ENCODE measurements at regions not wholly inside any gene's neighbourhood (a gene's known extent, or its start where the extent isn't known, plus 50 kb on each side); places are given as distances from the start of the nearest gene placed in this dataset.

GRCh38 chr1:195158091-195158490 is 1450.1 kb downstream of the KCNT2 start:
- DNase-seq: no peak

GRCh38 chr1:195153107-195153506 is 1455.1 kb downstream of the KCNT2 start:
- no peak for DNase-seq

DNA sequence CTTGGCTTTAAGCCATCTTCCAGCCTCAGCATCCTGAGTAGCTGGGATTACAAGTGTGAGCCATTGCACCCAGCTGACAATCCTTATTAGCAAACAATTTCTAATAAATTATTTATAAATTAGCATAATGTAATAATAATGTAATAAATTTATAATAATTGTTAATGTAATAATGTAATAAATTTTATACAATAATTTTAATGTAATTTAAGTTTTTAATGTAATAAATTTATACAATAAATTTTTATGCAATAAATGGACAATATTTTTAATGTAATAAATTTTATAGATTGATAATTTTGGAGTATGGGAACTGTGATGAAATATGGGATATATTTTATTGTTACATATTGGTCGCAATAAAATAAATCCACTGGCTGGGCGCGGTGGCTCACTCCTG is 1457.5 kb downstream of the KCNT2 start:
- no peak for DNase-seq

DNA sequence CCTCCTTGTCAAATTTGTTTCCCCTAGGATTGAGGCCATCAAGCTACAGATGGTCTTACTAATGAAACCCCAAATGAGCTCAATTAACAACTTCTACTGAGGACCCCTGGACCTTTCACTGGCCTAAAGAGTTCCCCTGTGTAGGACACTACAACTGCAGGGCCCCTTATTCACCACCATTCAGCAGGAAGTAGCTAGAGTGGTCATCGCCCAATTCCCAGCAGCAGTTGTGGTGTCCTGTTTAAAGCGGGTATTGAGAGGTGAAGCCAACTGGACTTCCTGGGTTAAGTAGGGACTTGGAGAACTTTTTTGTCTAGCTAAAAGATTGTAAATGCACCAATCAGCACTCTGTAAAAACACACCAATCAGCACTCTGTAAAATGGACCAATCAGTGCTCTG is 1466.9 kb downstream of the KCNT2 start:
- no peak for DNase-seq

GRCh38 chr1:195130598-195130997 is 1477.6 kb downstream of the KCNT2 start:
- no peak for DNase-seq

DNA sequence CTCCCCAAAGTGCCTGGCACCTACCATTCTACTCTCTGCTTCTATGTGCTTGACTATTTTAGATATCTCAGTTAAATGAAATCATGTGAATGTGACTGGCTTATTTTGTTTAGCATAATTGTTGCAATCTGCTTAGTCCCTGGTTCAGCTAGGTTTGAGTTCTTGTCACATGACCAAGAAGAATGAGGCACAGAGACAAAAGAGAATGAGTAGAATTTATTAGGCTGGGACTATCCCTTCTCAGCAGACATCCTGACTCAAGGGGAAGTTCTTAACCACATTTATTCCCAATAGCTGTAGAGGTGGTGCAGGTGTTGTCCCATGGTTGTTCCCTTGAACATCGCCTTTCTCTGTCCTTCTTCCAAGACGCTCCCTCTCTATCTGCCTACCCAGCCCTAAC is 1485.7 kb downstream of the KCNT2 start:
- no peak for DNase-seq

- DNase-seq: no peak
Measured at GRCh38 chr1:195113471-195113870, 1494.8 kb downstream of the KCNT2 start.

DNA sequence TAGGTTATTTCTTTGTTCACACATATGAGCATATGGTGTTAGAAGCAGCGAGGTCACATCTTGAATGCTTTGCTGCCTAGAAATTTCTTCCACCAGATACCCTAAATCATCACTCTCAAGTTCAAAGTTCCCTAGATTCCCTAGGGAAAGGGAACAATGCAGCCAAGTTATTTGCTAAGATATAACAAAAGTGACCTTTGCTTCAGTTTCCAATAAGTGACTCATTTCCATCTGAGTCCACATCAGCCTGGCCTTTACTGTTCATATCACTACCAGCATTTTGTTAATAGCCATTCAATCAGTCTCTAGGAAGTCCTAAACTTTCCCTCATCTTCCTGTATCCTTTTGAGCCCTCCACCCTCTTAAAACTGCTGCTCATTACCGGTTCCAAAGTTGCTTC is 1502.5 kb downstream of the KCNT2 start:
- no peak for DNase-seq

DNA sequence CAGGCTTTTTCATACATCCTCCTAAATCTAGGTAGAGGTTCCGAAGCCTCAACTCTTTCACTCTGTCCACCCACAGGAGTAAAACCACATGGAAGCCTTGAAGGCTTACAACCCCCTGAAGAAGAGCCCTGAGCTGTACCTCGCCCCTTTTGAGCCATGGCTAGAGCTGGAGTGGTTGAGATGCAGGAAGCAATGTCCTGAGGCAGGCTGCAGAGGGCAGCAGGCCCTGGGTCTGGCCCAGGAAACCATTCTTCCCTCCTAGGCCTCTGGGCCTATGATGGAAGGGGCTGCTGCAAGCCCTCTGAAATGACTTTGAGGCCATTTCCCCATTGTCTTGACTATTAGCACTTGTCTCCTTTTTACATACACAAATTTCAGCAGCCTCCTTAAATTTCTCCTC is 1503.0 kb downstream of the KCNT2 start:
- no peak for DNase-seq

DNA sequence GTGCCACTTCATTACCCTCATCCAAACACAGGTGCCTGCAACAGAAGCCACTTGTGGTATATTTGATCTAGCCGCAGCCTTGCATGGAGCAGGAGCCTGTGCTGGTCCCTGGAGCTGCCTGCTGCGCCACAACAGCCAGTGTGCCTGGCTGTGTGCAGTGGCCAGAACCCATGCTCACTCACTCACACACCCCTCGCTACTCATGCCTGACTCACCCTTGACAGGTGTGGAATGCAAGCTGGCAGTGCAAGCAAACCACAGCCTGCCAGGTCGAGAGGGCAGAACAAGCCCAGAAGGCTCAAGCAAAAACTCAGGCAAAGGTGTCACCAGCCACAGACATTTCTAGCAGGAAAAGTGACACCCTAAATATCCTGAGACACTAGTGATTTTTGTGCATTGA is 1510.9 kb downstream of the KCNT2 start:
- no peak for DNase-seq

DNA sequence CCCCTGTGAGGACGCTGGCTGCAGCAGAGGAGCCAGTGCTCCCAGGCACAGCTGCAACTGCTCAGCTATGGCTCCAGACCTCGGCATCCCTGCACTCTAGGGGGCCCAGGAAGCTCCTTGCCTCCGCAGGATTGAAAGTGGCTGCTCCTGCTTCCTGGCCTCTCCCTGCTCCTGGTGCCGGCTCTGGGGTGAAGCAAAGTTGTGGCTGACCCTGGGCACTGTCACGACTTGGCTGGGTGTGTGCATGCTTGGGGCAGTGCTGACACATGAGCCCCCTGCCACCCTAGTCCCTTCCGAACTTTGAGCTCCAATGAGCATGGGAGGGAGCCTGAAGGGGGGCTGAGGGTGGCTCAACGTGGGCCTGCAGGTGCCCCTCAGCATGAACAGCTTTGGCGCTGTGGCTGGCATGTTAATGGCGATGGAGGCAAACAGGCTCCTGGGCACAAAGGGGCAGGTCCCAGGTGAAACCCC is 1512.2 kb downstream of the KCNT2 start:
- DNase-seq: no peak

DNA sequence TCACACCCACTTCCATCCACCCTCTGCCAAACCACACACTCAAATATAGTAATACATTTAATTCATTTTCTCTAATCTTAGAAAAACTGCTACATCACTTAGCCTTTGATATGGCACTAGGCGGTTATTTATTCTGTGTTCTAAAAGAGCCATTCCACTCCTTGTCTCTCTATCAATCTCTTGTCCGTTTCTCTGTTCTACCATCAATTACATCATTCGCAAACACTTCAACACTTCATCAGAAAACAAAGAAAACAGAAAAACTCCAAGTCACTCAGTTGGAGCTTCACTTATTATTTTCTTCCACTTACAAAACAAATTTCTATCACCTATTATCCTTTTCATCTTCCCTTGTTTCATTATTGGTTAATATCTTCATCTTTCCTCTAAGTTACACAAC is 1523.0 kb downstream of the KCNT2 start:
- no peak for DNase-seq

DNA sequence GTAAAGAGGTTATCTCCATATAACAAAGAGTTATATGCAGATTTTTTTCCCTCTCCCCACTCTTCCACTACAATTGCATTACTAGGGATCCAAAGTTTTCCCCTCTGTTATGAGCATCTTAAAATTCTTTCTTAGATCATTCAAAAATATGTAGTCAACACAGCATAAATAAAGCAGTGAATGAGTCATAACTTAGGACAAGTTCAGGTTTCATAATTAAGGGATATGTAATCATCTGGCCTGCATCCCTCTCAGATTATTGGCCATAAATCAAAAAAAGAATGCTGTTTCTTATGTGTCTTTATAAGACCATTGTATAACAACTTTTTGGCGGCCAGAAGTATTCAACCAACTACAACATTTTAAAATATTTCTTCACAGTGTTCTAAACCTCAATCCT is 1526.1 kb downstream of the KCNT2 start:
- DNase-seq: no peak

- DNase-seq: no peak
Measured at GRCh38 chr1:195076682-195077081, 1531.6 kb downstream of the KCNT2 start.

- no peak for DNase-seq
Measured at GRCh38 chr1:195075973-195076372, 1532.3 kb downstream of the KCNT2 start.

DNA sequence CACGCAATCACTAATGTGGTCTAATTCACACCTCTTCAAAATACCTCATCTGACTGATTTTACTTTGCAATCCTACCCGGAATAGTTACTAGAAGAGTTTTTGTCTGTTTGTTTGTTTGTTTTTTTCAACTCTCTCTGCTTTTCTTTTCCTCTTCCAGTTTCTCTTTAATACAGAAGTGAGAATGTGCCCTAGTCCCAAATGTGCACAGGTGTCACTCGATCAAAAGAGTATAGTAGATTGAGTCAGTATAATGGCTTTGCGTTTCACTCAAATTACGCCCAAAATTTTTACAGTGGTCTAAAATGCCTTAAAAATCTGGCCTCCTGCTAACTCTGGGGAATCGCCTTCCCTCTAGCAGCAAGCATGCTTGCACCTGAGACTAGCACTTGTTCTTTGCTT is 1536.8 kb downstream of the KCNT2 start:
- DNase-seq: no peak

- no peak for DNase-seq
Measured at GRCh38 chr1:195065437-195065836, 1542.8 kb downstream of the KCNT2 start.

DNA sequence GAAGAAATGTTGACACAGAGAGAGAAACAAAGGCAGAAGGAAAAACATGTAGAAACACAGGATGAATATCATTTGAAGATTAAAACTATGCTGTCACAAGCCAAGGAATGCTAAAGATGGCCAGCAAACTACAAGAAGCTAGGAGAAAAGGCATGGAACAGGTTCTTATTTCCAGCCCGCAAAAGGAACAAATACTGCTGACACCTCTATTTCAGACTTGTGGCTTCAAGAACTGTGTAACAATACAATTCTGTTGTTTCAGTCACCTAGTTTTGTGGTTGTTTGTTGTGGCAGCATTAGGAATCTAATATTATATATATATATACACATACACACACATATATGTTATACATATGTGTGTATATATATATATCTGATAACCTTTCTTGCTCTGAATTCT is 1543.9 kb downstream of the KCNT2 start:
- no peak for DNase-seq

DNA sequence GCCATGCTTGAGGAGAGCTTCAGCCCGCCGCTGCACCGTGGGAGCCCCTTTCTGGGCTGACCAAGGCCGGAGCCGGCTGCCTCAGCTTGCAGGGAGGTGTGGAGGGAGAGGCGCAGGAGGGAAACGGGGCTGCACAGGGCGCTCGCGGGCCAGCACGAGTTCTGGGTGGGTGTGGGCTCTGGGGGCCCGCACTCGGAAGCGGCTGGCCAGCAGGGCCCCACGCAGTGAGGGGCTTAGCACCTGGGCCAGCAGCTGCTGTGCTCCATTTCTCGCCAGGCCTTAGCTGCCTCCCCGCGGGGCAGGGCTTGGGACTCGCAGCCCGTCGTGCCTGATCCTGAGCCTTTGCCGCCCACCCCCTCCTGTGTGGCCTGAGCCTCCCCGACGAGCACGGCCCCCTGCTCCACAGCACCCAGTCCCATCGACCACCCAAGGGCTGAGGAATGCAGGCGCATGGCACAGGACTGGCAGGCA is 1554.0 kb downstream of the KCNT2 start:
- no peak for DNase-seq

- DNase-seq: no peak
Measured at GRCh38 chr1:195053478-195053877, 1554.8 kb downstream of the KCNT2 start.

DNA sequence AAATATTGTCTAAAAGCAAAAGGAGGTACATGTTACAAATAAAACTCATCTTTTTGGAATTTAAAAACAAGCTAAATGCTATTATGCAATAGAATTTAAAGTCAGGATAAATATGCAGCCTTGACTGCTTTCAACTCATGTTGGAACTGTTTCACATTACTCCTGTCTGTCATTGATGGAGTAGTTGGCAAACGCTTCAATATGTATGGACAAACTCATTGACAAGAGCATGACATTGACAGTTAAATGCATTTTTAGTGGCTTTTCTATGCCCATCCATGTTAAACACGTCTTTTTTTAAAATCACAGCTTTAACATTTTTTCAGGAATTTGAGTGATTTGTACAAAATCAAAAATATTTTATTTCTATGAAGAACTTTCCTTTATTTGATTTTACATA is 1560.5 kb downstream of the KCNT2 start:
- no peak for DNase-seq

DNA sequence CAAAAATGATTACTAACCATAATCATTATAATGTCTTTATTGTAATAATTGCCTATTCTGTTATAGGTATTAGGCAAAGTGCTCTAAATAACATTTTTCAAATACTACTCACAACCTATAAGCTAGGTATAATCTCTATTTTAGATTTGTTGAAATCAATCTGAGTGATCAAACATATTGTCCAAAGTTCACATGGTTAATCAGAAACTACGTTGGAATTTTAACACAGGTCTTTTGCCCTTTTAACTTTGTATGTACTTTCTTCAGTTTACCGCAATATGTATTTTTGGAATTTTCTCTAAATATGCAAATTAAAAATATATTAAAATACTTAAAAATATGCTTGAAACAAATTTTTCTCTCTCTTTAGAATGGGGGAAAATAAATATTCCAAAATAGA is 1563.2 kb downstream of the KCNT2 start:
- DNase-seq: no peak

- no peak for DNase-seq
Measured at GRCh38 chr1:195030793-195031192, 1577.4 kb downstream of the KCNT2 start.

DNA sequence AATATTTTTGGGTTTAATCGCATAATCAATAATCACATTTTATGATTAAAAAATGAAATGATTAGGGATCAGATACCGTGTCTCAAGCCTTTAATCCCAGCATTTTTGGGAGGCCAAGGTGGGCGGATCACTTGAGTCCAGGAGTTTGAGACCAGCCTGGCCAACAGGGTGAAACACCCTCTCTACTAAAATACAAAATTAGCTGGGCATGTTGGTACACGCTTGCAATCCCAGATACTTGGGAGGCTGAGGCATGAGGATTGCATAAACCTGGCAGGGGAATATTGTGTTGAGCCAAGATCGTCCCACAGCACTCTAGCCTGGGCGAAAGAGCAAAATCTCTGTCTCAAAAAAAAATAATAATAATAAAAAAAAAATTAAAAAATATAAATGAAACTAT is 1581.4 kb downstream of the KCNT2 start:
- no peak for DNase-seq

DNA sequence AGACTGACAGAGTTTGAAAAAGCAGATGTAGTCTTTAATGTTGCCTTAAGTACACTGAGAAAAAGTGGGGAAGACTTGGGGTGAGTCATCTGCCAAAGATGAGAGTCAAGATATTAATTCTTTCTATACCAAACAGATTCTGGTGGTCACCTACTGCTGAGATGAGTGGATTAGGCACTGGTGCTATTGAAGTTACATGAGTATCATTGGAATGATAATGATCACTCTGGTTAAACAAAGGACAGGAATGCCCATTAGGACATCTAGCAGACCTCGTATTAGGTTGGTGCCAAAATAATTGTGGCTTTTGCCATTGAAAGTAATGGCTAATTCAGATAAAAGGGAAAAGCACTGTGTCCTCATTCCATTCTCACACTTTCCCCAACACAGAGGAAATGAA is 1588.9 kb downstream of the KCNT2 start:
- DNase-seq: no peak

DNA sequence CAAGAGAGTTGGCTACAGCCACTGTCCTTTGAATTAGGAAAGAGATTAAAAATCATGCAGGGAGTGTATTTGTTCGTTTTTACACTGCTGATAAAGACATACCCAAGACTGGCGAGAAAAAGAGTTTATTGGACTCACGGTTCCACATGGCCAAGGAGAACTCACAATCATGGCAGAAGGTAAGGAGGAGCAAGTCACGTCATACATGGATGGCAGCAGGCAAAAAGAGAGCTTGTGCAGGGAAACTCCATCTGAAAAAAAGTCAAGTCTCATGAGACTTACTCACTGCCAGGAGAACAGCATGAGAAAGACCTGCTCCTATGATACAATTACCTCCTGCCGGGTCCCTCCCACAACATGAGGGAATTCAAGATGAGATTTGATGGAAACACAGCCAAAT is 1595.2 kb downstream of the KCNT2 start:
- DNase-seq: no peak

Measured in femur (tissue), 1 donor.